ENCODE measurements at regions not wholly inside any gene's neighbourhood (a gene's known extent, or its start where the extent isn't known, plus 50 kb on each side); places are given as distances from the start of the nearest gene placed in this dataset.
"Not testable (repeated sequence)": the region's sequence is repeated elsewhere in the genome, so short reads cannot be mapped to it uniquely, and the experiment has no call there.

- DNase-seq (ENCODE audit: low spot score in 2 of 2) (no peak), ATAC-seq (ENCODE audit: low read depth) (no peak)
- H3K36me3 Mint-ChIP-seq, result no peaks in the 10 kb centered on the region
- no peak overlapping the region for H3K4me3 Mint-ChIP-seq
- H3K4me1 Mint-ChIP-seq, result no peaks in the 10 kb centered on the region
- peaks cover 10% of the 10 kb centered on the region for H3K9me3 Mint-ChIP-seq
- no peaks in the 10 kb centered on the region for H3K27me3 Mint-ChIP-seq
- no peak overlapping the region for H3K27ac Mint-ChIP-seq
These were observed 56.3 kb upstream of the NCKAP5 start for GRCh38 chr2:133624551-133624950.

- no peak overlapping the region for H3K4me3 Mint-ChIP-seq
- ATAC-seq (ENCODE audit: low read depth), result no peak
- H3K27ac Mint-ChIP-seq, result no peak overlapping the region
- DNase-seq (ENCODE audit: low spot score in 2 of 2), result no peak
- no peaks in the 10 kb centered on the region for H3K4me1 Mint-ChIP-seq
- no peaks in the 10 kb centered on the region for H3K27me3 Mint-ChIP-seq
- H3K9me3 Mint-ChIP-seq, result peaks cover 4% of the 10 kb centered on the region
- no peaks in the 10 kb centered on the region for H3K36me3 Mint-ChIP-seq
These were observed 59.5 kb upstream of the NCKAP5 start for GRCh38 chr2:133627741-133628140.

- H3K4me1 Mint-ChIP-seq, result no peaks in the 10 kb centered on the region
These were observed 65.0 kb upstream of the NCKAP5 start for GRCh38 chr2:133633309-133633708.

GRCh38 chr2:133633881-133634409 is 65.7 kb upstream of the NCKAP5 start:
- no peak overlapping the region for H3K4me3 Mint-ChIP-seq
- peaks cover 1% of the 10 kb centered on the region for H3K27me3 Mint-ChIP-seq
- H3K27ac Mint-ChIP-seq, result no peak overlapping the region
- no peaks in the 10 kb centered on the region for H3K36me3 Mint-ChIP-seq
- DNase-seq (ENCODE audit: low spot score in 2 of 2), result no peak
- H3K9me3 Mint-ChIP-seq, result no peaks in the 10 kb centered on the region
- H3K4me1 Mint-ChIP-seq, result no peaks in the 10 kb centered on the region
- no peak for ATAC-seq (ENCODE audit: low read depth)

More at GRCh38 chr2:133633309-133633708, 65.0 kb upstream of the NCKAP5 start:
- no peak overlapping the region for H3K27ac Mint-ChIP-seq
- no peaks in the 10 kb centered on the region for H3K36me3 Mint-ChIP-seq
- H3K9me3 Mint-ChIP-seq, result no peaks in the 10 kb centered on the region
- DNase-seq (ENCODE audit: low spot score in 2 of 2) (no peak), ATAC-seq (ENCODE audit: low read depth) (no peak)
- no peak overlapping the region for H3K4me3 Mint-ChIP-seq
- peaks cover 1% of the 10 kb centered on the region for H3K27me3 Mint-ChIP-seq

GRCh38 chr2:133635131-133635530 is 66.9 kb upstream of the NCKAP5 start:
- Mint-ChIP-seq H3K4me1 (no peaks in the 10 kb centered on the region), H3K36me3 (no peaks in the 10 kb centered on the region), H3K4me3 (no peak overlapping the region), H3K27me3 (peaks cover 1% of the 10 kb centered on the region), H3K9me3 (no peaks in the 10 kb centered on the region), H3K27ac (no peak overlapping the region)
- no peak for ATAC-seq (ENCODE audit: low read depth)
- DNase-seq (ENCODE audit: low spot score in 2 of 2), result no peak

- H3K36me3 Mint-ChIP-seq, result no peaks in the 10 kb centered on the region
- no peak for DNase-seq (ENCODE audit: low spot score in 2 of 2)
- H3K27ac Mint-ChIP-seq, result no peak overlapping the region
- H3K27me3 Mint-ChIP-seq, result peaks cover 1% of the 10 kb centered on the region
- ATAC-seq (ENCODE audit: low read depth), result no peak
- H3K4me1 Mint-ChIP-seq, result no peaks in the 10 kb centered on the region
- no peak overlapping the region for H3K4me3 Mint-ChIP-seq
- no peaks in the 10 kb centered on the region for H3K9me3 Mint-ChIP-seq
These were observed 68.0 kb upstream of the NCKAP5 start for GRCh38 chr2:133636287-133636686.

GRCh38 chr2:133640103-133640502 is 71.8 kb upstream of the NCKAP5 start:
- no peaks in the 10 kb centered on the region for H3K36me3 Mint-ChIP-seq
- no peaks in the 10 kb centered on the region for H3K4me1 Mint-ChIP-seq
- H3K27ac Mint-ChIP-seq, result no peak overlapping the region
- DNase-seq (ENCODE audit: low spot score in 2 of 2) (no peak), ATAC-seq (ENCODE audit: low read depth) (no peak)
- no peak overlapping the region for H3K4me3 Mint-ChIP-seq
- H3K9me3 Mint-ChIP-seq, result no peaks in the 10 kb centered on the region
- peaks cover 6% of the 10 kb centered on the region for H3K27me3 Mint-ChIP-seq

- Mint-ChIP-seq H3K27ac (no peak overlapping the region), H3K36me3 (no peaks in the 10 kb centered on the region)
- no peak for DNase-seq (ENCODE audit: low spot score in 2 of 2)
These were observed 73.2 kb upstream of the NCKAP5 start for GRCh38 chr2:133641497-133641896.

GRCh38 chr2:133641942-133642725 is 73.9 kb upstream of the NCKAP5 start:
- Mint-ChIP-seq H3K36me3 (no peaks in the 10 kb centered on the region), H3K27ac (no peak overlapping the region)
- no peak for ATAC-seq (ENCODE audit: low read depth)

More at GRCh38 chr2:133641497-133641896, 73.2 kb upstream of the NCKAP5 start:
- no peak for ATAC-seq (ENCODE audit: low read depth)
- Mint-ChIP-seq H3K27me3 (peaks cover 5% of the 10 kb centered on the region), H3K4me3 (no peak overlapping the region), H3K9me3 (no peaks in the 10 kb centered on the region), H3K4me1 (no peaks in the 10 kb centered on the region)

GRCh38 chr2:133642791-133643191 is 74.5 kb upstream of the NCKAP5 start:
- Mint-ChIP-seq H3K4me1 (no peaks in the 10 kb centered on the region), H3K27me3 (peaks cover 5% of the 10 kb centered on the region), H3K36me3 (no peaks in the 10 kb centered on the region), H3K27ac (no peak overlapping the region), H3K4me3 (no peak overlapping the region), H3K9me3 (peaks cover 6% of the 10 kb centered on the region)
- DNase-seq (ENCODE audit: low spot score in 2 of 2), result no peak
- no peak for ATAC-seq (ENCODE audit: low read depth)

More at GRCh38 chr2:133641942-133642725, 73.9 kb upstream of the NCKAP5 start:
- Mint-ChIP-seq H3K9me3 (peaks cover 2% of the 10 kb centered on the region), H3K27me3 (peaks cover 5% of the 10 kb centered on the region), H3K4me1 (no peaks in the 10 kb centered on the region), H3K4me3 (no peak overlapping the region)
- no peak for DNase-seq (ENCODE audit: low spot score in 2 of 2)

GRCh38 chr2:133643863-133644262 is 75.6 kb upstream of the NCKAP5 start:
- H3K9me3 Mint-ChIP-seq, result peaks cover 6% of the 10 kb centered on the region
- peaks cover 5% of the 10 kb centered on the region for H3K27me3 Mint-ChIP-seq
- H3K36me3 Mint-ChIP-seq, result no peaks in the 10 kb centered on the region
- H3K4me3 Mint-ChIP-seq, result no peak overlapping the region
- no peak overlapping the region for H3K27ac Mint-ChIP-seq
- no peaks in the 10 kb centered on the region for H3K4me1 Mint-ChIP-seq
- ATAC-seq (ENCODE audit: low read depth) (no peak), DNase-seq (ENCODE audit: low spot score in 2 of 2) (no peak)

GRCh38 chr2:133644846-133645245 is 76.6 kb upstream of the NCKAP5 start:
- Mint-ChIP-seq H3K27ac (no peak overlapping the region), H3K36me3 (no peaks in the 10 kb centered on the region), H3K27me3 (peaks cover 5% of the 10 kb centered on the region), H3K4me3 (no peak overlapping the region), H3K4me1 (no peaks in the 10 kb centered on the region), H3K9me3 (peaks cover 8% of the 10 kb centered on the region)
- DNase-seq (ENCODE audit: low spot score in 2 of 2), result no peak
- ATAC-seq (ENCODE audit: low read depth), result no peak

GRCh38 chr2:133647386-133647785 is 79.1 kb upstream of the NCKAP5 start:
- H3K9me3 Mint-ChIP-seq; DNase-seq (ENCODE audit: low spot score in 2 of 2); H3K4me1 Mint-ChIP-seq; H3K36me3 Mint-ChIP-seq; ATAC-seq (ENCODE audit: low read depth); H3K4me3 Mint-ChIP-seq; H3K27ac Mint-ChIP-seq; H3K27me3 Mint-ChIP-seq: not testable (repeated sequence)

- Mint-ChIP-seq H3K4me3 (no peak overlapping the region), H3K27ac (no peak overlapping the region), H3K9me3 (peaks cover 7% of the 10 kb centered on the region), H3K36me3 (no peaks in the 10 kb centered on the region), H3K4me1 (no peaks in the 10 kb centered on the region), H3K27me3 (no peaks in the 10 kb centered on the region)
- no peak for ATAC-seq (ENCODE audit: low read depth)
- DNase-seq (ENCODE audit: low spot score in 2 of 2), result no peak
These were observed 83.6 kb upstream of the NCKAP5 start for GRCh38 chr2:133651861-133652260.

- ATAC-seq (ENCODE audit: low read depth) (no peak), DNase-seq (ENCODE audit: low spot score in 2 of 2) (no peak)
- Mint-ChIP-seq H3K4me3 (no peak overlapping the region), H3K27me3 (no peaks in the 10 kb centered on the region), H3K36me3 (no peaks in the 10 kb centered on the region), H3K4me1 (no peaks in the 10 kb centered on the region), H3K27ac (no peak overlapping the region), H3K9me3 (peaks cover 3% of the 10 kb centered on the region)
These were observed 84.1 kb upstream of the NCKAP5 start for GRCh38 chr2:133652398-133652797.
